RCC 7860 (cell line): ENCODE measurements at regions not wholly inside any gene's neighbourhood (a gene's known extent, or its start where the extent isn't known, plus 50 kb on each side); places are given as distances from the start of the nearest gene placed in this dataset.

Experiments used
- DNase-seq: peaks from one replicate; pipeline ENCODE4 v3.0.0-alpha.2; 2015; ENCODE audit warnings: low spot score
- FAIRE-seq: peaks from 2 replicates; lab custom pipeline; 2012; peaks lifted over from hg19 to GRCh38; lab: Jason Lieb, UNC

- FAIRE-seq (no peak), DNase-seq (no peak)
Measured at GRCh38 chr5:103645816-103646215, 83.2 kb upstream of the NUDT12 start.

GRCh38 chr5:103638979-103639378, 76.4 kb upstream of the NUDT12 start:
- DNase-seq, result no peak
- FAIRE-seq, result no peak

GRCh38 chr5:103624675-103625074, 62.1 kb upstream of the NUDT12 start:
- FAIRE-seq (no peak), DNase-seq (no peak)

- no peak for FAIRE-seq
- no peak for DNase-seq
Measured at GRCh38 chr5:103624035-103624480, 61.5 kb upstream of the NUDT12 start.

- no peak for DNase-seq
- no peak for FAIRE-seq
Measured at GRCh38 chr5:103623425-103623824, 60.8 kb upstream of the NUDT12 start.

GRCh38 chr5:103621548-103621930, 59.0 kb upstream of the NUDT12 start:
- no peak for FAIRE-seq

GRCh38 chr5:103620851-103621547, 58.4 kb upstream of the NUDT12 start:
- DNase-seq, result no peak
- FAIRE-seq, result no peak

More at GRCh38 chr5:103621548-103621930, 59.0 kb upstream of the NUDT12 start:
- no peak for DNase-seq

- FAIRE-seq, result no peak
Measured at GRCh38 chr5:103617913-103618312, 55.3 kb upstream of the NUDT12 start.

GRCh38 chr5:103617090-103617489, 54.5 kb upstream of the NUDT12 start:
- DNase-seq (no peak), FAIRE-seq (no peak)

More at GRCh38 chr5:103617913-103618312, 55.3 kb upstream of the NUDT12 start:
- no peak for DNase-seq

- FAIRE-seq (no peak), DNase-seq (no peak)
Measured at GRCh38 chr5:103612545-103612944, 50.0 kb upstream of the NUDT12 start.
